ENCODE measurements at regions not wholly inside any gene's neighbourhood (a gene's known extent, or its start where the extent isn't known, plus 50 kb on each side); places are given as distances from the start of the nearest gene placed in this dataset.

GRCh38 chr1:79887059-79887458, 880.5 kb upstream of the ADGRL4 start:
- no peak for DNase-seq (ENCODE audit: low read depth in 1 of 2, low spot score in 1 of 2)
- Histone ChIP-seq H3K27me3 (ENCODE audit: insufficient read depth, poor library complexity, severe bottlenecking) (no peaks in the 10 kb centered on the region), H3K4me3 (replicated peaks; ENCODE audit: insufficient read depth, low read length) (no peak overlapping the region), H3K27ac (replicated peaks) (no peak overlapping the region)
- TF ChIP-seq, protein P1, sequence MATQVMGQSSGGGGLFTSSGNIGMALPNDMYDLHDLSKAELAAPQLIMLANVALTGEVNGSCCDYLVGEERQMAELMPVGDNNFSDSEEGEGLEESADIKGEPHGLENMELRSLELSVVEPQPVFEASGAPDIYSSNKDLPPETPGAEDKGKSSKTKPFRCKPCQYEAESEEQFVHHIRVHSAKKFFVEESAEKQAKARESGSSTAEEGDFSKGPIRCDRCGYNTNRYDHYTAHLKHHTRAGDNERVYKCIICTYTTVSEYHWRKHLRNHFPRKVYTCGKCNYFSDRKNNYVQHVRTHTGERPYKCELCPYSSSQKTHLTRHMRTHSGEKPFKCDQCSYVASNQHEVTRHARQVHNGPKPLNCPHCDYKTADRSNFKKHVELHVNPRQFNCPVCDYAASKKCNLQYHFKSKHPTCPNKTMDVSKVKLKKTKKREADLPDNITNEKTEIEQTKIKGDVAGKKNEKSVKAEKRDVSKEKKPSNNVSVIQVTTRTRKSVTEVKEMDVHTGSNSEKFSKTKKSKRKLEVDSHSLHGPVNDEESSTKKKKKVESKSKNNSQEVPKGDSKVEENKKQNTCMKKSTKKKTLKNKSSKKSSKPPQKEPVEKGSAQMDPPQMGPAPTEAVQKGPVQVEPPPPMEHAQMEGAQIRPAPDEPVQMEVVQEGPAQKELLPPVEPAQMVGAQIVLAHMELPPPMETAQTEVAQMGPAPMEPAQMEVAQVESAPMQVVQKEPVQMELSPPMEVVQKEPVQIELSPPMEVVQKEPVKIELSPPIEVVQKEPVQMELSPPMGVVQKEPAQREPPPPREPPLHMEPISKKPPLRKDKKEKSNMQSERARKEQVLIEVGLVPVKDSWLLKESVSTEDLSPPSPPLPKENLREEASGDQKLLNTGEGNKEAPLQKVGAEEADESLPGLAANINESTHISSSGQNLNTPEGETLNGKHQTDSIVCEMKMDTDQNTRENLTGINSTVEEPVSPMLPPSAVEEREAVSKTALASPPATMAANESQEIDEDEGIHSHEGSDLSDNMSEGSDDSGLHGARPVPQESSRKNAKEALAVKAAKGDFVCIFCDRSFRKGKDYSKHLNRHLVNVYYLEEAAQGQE (IDR thresholded peaks at IDR 0.05; ENCODE audit: insufficient replicate concordance, low read depth): no peak

- Histone ChIP-seq H3K27me3 (ENCODE audit: insufficient read depth, poor library complexity, severe bottlenecking) (no peaks in the 10 kb centered on the region), H3K27ac (replicated peaks) (no peak overlapping the region), H3K4me3 (replicated peaks; ENCODE audit: insufficient read depth, low read length) (no peak overlapping the region)
- DNase-seq (ENCODE audit: low read depth in 1 of 2, low spot score in 1 of 2): no peak
- TF ChIP-seq GABPA (IDR thresholded peaks at IDR 0.05; ENCODE audit: low read depth) (no peak), SPI1 (IDR thresholded peaks at IDR 0.05; ENCODE audit: borderline replicate concordance, low read depth) (no peak), POLR2AphosphoS5 (IDR thresholded peaks at IDR 0.05; ENCODE audit: low read depth) (no peak)
- TF ChIP-seq, protein P1 (IDR thresholded peaks at IDR 0.05; ENCODE audit: insufficient replicate concordance, low read depth): no peak
- TF ChIP-seq, protein P2, sequence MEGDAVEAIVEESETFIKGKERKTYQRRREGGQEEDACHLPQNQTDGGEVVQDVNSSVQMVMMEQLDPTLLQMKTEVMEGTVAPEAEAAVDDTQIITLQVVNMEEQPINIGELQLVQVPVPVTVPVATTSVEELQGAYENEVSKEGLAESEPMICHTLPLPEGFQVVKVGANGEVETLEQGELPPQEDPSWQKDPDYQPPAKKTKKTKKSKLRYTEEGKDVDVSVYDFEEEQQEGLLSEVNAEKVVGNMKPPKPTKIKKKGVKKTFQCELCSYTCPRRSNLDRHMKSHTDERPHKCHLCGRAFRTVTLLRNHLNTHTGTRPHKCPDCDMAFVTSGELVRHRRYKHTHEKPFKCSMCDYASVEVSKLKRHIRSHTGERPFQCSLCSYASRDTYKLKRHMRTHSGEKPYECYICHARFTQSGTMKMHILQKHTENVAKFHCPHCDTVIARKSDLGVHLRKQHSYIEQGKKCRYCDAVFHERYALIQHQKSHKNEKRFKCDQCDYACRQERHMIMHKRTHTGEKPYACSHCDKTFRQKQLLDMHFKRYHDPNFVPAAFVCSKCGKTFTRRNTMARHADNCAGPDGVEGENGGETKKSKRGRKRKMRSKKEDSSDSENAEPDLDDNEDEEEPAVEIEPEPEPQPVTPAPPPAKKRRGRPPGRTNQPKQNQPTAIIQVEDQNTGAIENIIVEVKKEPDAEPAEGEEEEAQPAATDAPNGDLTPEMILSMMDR (IDR thresholded peaks at IDR 0.05; ENCODE audit: insufficient read depth, low read length): no peak
These were observed 878.6 kb upstream of the ADGRL4 start for GRCh38 chr1:79885101-79885500.

- no peak overlapping the region for H3K4me3 ChIP-seq (replicated peaks; ENCODE audit: insufficient read depth, low read length)
- no peaks in the 10 kb centered on the region for H3K27me3 ChIP-seq (ENCODE audit: insufficient read depth, poor library complexity, severe bottlenecking)
- TF ChIP-seq, protein P2 (IDR thresholded peaks at IDR 0.05; ENCODE audit: insufficient read depth, low read length): no peak
- TF ChIP-seq, protein P1 (IDR thresholded peaks at IDR 0.05; ENCODE audit: insufficient replicate concordance, low read depth): no peak
- TF ChIP-seq GABPA (IDR thresholded peaks at IDR 0.05; ENCODE audit: low read depth) (no peak), SPI1 (IDR thresholded peaks at IDR 0.05; ENCODE audit: borderline replicate concordance, low read depth) (no peak), POLR2AphosphoS5 (IDR thresholded peaks at IDR 0.05; ENCODE audit: low read depth) (no peak)
- H3K27ac ChIP-seq (replicated peaks): no peak overlapping the region
- DNase-seq (ENCODE audit: low read depth in 1 of 2, low spot score in 1 of 2): no peak
These were observed 870.6 kb upstream of the ADGRL4 start for GRCh38 chr1:79877086-79877485.

GRCh38 chr1:79875187-79875586, 868.7 kb upstream of the ADGRL4 start:
- TF ChIP-seq SPI1 (IDR thresholded peaks at IDR 0.05; ENCODE audit: borderline replicate concordance, low read depth) (no peak), GABPA (IDR thresholded peaks at IDR 0.05; ENCODE audit: low read depth) (no peak), POLR2AphosphoS5 (IDR thresholded peaks at IDR 0.05; ENCODE audit: low read depth) (no peak)
- TF ChIP-seq, protein P2 (IDR thresholded peaks at IDR 0.05; ENCODE audit: insufficient read depth, low read length): no peak
- TF ChIP-seq, protein P1 (IDR thresholded peaks at IDR 0.05; ENCODE audit: insufficient replicate concordance, low read depth): no peak
- no peak for DNase-seq (ENCODE audit: low read depth in 1 of 2, low spot score in 1 of 2)
- H3K4me3 ChIP-seq (replicated peaks; ENCODE audit: insufficient read depth, low read length): no peak overlapping the region
- H3K27me3 ChIP-seq (ENCODE audit: insufficient read depth, poor library complexity, severe bottlenecking): no peaks in the 10 kb centered on the region
- H3K27ac ChIP-seq (replicated peaks): no peak overlapping the region
